HEK293T (cell line): ENCODE measurements at regions not wholly inside any gene's neighbourhood (a gene's known extent, or its start where the extent isn't known, plus 50 kb on each side); places are given as distances from the start of the nearest gene placed in this dataset.

ENCODE experiments used
- CTBP1 ChIP-seq: fragments of 450-650 bp; IDR thresholded peaks from 2 replicates; pipeline ENCODE4 v1.6.1; 2016; ENCODE audit warnings: borderline replicate concordance
- ELF4 ChIP-seq: fragments of 450-650 bp; IDR thresholded peaks from 2 replicates; pipeline ENCODE4 v1.6.1; 2017; ENCODE audit warnings: antibody characterized with exemption
- FOXM1 ChIP-seq: fragments of 450-650 bp; IDR thresholded peaks from 2 replicates; pipeline ENCODE4 v1.6.1; 2017; ENCODE audit warnings: mild to moderate bottlenecking, borderline replicate concordance
- LEF1 ChIP-seq: fragments of 450-650 bp; IDR thresholded peaks from 2 replicates; pipeline ENCODE4 v1.6.1; 2017; ENCODE audit warnings: mild to moderate bottlenecking, borderline replicate concordance
- NFRKB ChIP-seq: fragments of 450-650 bp; IDR thresholded peaks from 2 replicates; pipeline ENCODE4 v1.6.1; 2016; ENCODE audit warnings: mild to moderate bottlenecking, moderate library complexity
- PKNOX1 ChIP-seq: fragments of 450-650 bp; IDR thresholded peaks from 2 replicates; pipeline ENCODE4 v1.6.1; 2016
- SP1 ChIP-seq: fragments of 450-650 bp; IDR thresholded peaks from 2 replicates; pipeline ENCODE4 v1.6.1; 2017
- ZNF384 ChIP-seq: fragments of 450-650 bp; IDR thresholded peaks from 2 replicates; pipeline ENCODE4 v1.6.1; 2016

- TF ChIP-seq LEF1: no peak
- TF ChIP-seq PKNOX1: no peak
- no peak for TF ChIP-seq CTBP1
- TF ChIP-seq ZNF384: no peak
- no peak for TF ChIP-seq ELF4
- TF ChIP-seq SP1: no peak
- TF ChIP-seq FOXM1: no peak
- TF ChIP-seq NFRKB: no peak
These were observed 179.8 kb upstream of the TPM1 start for GRCh38 chr15:62862717-62863116.
